T47D (cell line): ENCODE measurements at regions not wholly inside any gene's neighbourhood (a gene's known extent, or its start where the extent isn't known, plus 50 kb on each side); places are given as distances from the start of the nearest gene placed in this dataset.

Source experiments
- DNase-seq, 2 experiments: peaks; one replicate each; pipeline versions ENCODE4 v3.0.0 to v3.0.0-alpha.2; 2011 to 2012; ENCODE audit warnings: low read depth in 1 of 2, low spot score in 1 of 2
- JUND ChIP-seq: IDR thresholded peaks from 2 replicates; pipeline ENCODE4 v1.6.1; 2012; ENCODE audit warnings: low read depth
- in situ Hi-C: cut with HindIII; loops from 2 replicates; pipeline ENCODE4 v1.10.0; 2016; ENCODE audit warnings: low sequenced_read_pairs, low pct_unique_long_range_greater_than_20kb

- no peak for TF ChIP-seq JUND
- in situ Hi-C loops, result no loop called here
- DNase-seq, result no peak
Observed at GRCh38 chr17:13442361-13442760, 159.4 kb downstream of the HS3ST3A1 start.

GRCh38 chr17:13441873-13442272, 159.9 kb downstream of the HS3ST3A1 start:
- in situ Hi-C loops, result no loop called here
- no peak for TF ChIP-seq JUND
- DNase-seq, result no peak

GRCh38 chr17:13437966-13438779, 163.6 kb downstream of the HS3ST3A1 start:
- in situ Hi-C loops, result no loop called here
- no peak for DNase-seq
- TF ChIP-seq JUND, result no peak

- in situ Hi-C loops, result no loop called here
- no peak for DNase-seq
- no peak for TF ChIP-seq JUND
Observed at GRCh38 chr17:13435230-13435629, 166.5 kb downstream of the HS3ST3A1 start.

- no peak for TF ChIP-seq JUND
- in situ Hi-C loops, result no loop called here
- no peak for DNase-seq
Observed at GRCh38 chr17:13429201-13429600, 172.5 kb downstream of the HS3ST3A1 start.

- in situ Hi-C loops, result no loop called here
- TF ChIP-seq JUND, result no peak
- no peak for DNase-seq
Observed at GRCh38 chr17:13428611-13429042, 173.1 kb downstream of the HS3ST3A1 start.

- DNase-seq, result no peak
- in situ Hi-C loops, result no loop called here
- TF ChIP-seq JUND, result no peak
Observed at GRCh38 chr17:13426991-13427390, 174.7 kb downstream of the HS3ST3A1 start.

- no peak for TF ChIP-seq JUND
- no peak for DNase-seq
- in situ Hi-C loops, result no loop called here
Observed at GRCh38 chr17:13425390-13425789, 176.3 kb downstream of the HS3ST3A1 start.

GRCh38 chr17:13421581-13422130, 180.1 kb downstream of the HS3ST3A1 start:
- no peak for TF ChIP-seq JUND

GRCh38 chr17:13420878-13421277, 180.9 kb downstream of the HS3ST3A1 start:
- in situ Hi-C loops, result no loop called here
- peak; percentile 40; the same call in 1 of the 2 replicates for TF ChIP-seq JUND
- DNase-seq, result peak in 1 of 2 experiments; percentile 40

More at GRCh38 chr17:13421581-13422130, 180.1 kb downstream of the HS3ST3A1 start:
- DNase-seq, result no peak
- in situ Hi-C loops, result no loop called here

GRCh38 chr17:13420418-13420826, 181.3 kb downstream of the HS3ST3A1 start:
- in situ Hi-C loops, result no loop called here
- DNase-seq, result no peak
- no peak for TF ChIP-seq JUND

GRCh38 chr17:13419676-13420075, 182.1 kb downstream of the HS3ST3A1 start:
- no peak for TF ChIP-seq JUND
- in situ Hi-C loops, result no loop called here
- no peak for DNase-seq

GRCh38 chr17:13418891-13419290, 182.8 kb downstream of the HS3ST3A1 start:
- in situ Hi-C loops, result no loop called here
- DNase-seq, result no peak

More at GRCh38 chr17:13418891-13419290, 182.8 kb downstream of the HS3ST3A1 start:
- no peak for TF ChIP-seq JUND
